GM18870 (cell line): ENCODE measurements at regions not wholly inside any gene's neighbourhood (a gene's known extent, or its start where the extent isn't known, plus 50 kb on each side); places are given as distances from the start of the nearest gene placed in this dataset.
"Not testable (repeated sequence)": the region's sequence is repeated elsewhere in the genome, so short reads cannot be mapped to it uniquely, and the experiment has no call there.

Experiments used
- ATAC-seq: cut with Tn5 transposase; IDR thresholded peaks from one replicate; pipeline ENCODE4 v1.9.1; 2021; ENCODE audit warnings: moderate library complexity; ENCODE audit not compliant: unreplicated experiment

GRCh38 chr11:123344790-123345357 is 85.2 kb upstream of the GRAMD1B start:
- ATAC-seq, result no peak

DNA sequence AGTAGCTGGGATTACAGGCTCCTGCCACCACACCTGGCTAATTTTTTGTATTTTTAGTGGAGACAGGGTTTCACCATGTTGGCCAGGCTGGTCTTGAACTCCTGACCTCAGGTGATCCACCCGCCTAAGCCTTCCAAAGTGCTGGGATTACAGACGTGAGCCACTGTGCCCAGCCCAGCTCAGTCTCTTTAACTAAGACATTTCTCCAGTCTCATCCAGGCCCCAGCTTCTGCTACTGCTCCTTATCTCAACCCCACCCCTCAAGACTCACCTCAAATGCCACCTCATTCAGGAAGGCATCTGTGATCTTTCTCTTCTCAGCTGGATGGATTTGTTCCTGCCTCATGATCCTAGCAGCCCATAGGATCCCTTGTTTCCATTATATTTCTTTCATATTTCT is 85.9 kb upstream of the GRAMD1B start:
- ATAC-seq, result not testable (repeated sequence)

DNA sequence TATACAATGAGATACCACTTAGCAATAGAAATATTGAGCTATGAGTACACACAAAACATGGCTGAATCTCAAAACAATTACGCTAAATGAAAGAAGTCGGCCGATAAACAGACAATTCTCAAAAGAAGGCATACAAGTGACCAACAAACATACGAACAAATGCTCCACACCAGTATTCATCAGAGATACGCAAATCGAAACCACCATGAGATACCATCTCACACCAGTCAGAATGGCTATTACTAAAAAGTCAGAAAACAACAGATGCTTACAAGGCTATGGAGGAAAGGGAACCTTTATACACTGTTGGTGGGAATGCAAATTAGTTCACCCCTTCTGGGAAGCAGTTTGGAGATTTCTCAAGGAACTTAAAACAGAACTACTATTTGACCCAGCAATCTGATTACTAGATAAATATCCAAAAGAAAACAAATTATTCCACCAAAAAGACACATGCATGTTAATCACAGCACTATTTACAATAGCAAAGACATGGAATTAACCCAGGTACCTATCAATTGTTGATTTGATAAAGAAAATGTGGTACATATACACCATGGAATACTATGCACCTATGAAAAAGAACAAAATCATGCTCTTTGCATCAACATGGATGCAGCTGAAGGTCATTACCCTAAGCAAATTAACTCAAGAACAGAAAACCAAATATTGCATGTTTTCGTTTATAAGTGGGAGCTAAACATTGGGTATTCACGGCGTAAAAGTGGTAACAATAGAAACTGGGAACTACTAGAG is 90.9 kb upstream of the GRAMD1B start:
- ATAC-seq, result no peak

GRCh38 chr11:123338266-123338800 is 91.7 kb upstream of the GRAMD1B start:
- no peak for ATAC-seq

GRCh38 chr11:123334925-123335324 is 95.1 kb upstream of the GRAMD1B start:
- ATAC-seq, result no peak

- ATAC-seq, result not testable (repeated sequence)
These were observed 97.5 kb upstream of the GRAMD1B start for GRCh38 chr11:123332577-123332976.

- ATAC-seq, result no peak
These were observed 99.1 kb upstream of the GRAMD1B start for GRCh38 chr11:123330948-123331347.

DNA sequence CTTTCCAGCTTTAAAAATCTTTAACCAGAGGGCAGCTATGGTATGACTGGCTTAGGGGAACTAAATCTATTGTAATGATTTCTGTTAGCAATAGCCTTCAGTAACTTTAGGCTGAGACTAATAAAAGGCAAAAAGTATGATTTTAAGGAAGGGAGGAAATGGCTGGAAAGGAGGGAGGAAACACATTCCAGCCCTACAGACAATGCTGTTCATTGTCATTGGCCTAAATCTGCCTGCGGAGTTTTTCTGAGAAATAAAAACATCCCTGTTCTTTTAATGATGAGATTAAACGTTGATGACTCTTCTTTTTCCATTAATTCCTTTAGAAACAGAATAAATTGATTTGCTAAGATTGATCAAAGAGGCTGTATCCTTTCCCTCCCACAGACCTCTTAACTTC is 99.6 kb upstream of the GRAMD1B start:
- ATAC-seq, result no peak

DNA sequence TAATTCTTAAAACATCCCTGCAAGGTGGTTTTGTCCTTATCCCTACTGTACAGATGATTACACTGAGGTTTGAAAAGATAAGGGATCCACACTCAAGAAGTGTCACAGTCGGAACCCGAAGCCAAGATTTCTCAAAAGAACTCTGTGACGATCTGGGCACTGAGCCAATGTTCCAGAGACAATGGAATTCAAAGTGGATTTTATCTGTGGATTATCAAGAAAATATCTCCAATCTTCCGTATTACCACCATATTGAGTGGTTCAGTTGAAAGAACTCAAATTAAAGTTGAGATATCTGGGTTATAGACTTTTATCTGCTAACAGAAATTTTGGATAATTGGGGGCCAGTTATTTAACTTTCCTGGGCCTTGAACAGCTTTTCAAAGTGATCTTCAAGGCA is 100.0 kb upstream of the GRAMD1B start:
- no peak for ATAC-seq

GRCh38 chr11:123328281-123328867 is 101.7 kb upstream of the GRAMD1B start:
- ATAC-seq, result no peak

- ATAC-seq, result no peak
These were observed 104.5 kb upstream of the GRAMD1B start for GRCh38 chr11:123325533-123325932.

GRCh38 chr11:123323568-123323967 is 106.5 kb upstream of the GRAMD1B start:
- ATAC-seq, result no peak

- ATAC-seq, result no peak
These were observed 108.4 kb upstream of the GRAMD1B start for GRCh38 chr11:123321636-123322035.

GRCh38 chr11:123318623-123319022 is 111.4 kb upstream of the GRAMD1B start:
- no peak for ATAC-seq

DNA sequence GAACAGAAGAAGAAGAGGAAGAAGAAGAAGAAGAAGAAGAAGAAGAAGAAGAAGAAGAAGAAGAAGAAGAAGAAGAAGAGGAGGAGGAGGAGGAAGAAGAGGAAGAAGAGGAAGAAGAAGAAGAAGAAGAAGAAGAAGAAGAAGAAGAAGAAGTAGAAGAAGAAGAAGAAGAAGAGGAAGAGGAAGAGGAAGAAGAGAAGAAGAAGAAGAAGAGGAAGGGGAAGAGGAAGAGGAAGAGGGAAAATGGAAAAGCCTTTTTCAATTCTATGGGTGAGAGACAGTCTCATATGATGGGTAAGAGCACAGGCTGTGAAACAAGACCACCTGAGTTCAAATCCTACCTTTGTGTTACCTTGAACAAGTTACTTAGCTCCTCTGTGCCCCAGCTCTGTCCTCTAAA is 111.9 kb upstream of the GRAMD1B start:
- not testable (repeated sequence) for ATAC-seq

DNA sequence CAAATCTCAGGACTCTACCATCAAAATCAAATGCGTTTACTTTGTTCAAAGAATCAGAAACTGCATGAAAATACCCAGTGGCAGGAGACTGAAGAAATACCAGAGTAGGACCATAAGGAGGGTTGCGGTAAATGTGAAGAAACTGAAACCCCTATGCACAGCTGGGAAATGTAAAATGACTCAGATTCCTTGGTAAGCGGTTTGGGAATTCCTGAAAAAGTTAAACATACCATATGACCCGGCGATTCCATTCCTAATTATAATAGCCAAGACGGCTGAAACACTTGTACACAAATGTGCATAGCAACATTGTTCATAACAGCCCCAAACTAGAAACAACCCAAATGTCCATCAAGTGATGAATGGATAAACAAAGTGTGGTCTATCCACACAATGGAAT is 114.1 kb upstream of the GRAMD1B start:
- ATAC-seq, result no peak

DNA sequence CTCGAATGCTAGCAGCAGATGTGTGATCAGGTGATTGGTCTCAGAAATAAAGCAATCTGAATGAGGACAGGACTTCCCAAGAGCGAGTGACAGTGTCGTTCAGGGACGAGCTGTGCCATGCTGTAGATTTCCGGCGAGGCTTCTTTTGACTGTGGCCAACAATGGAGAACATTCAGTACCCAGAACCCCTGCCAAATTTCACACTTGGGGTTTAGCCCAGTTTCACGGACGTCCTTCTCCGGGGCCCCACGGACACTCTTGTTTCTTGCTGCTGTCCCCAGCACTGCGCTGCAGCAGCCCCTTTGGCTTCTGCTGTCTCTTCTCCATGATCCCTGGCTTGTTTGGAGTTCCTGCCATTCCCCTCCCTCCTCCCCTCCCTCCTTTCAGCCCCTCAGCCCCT is 115.1 kb upstream of the GRAMD1B start:
- no peak for ATAC-seq

DNA sequence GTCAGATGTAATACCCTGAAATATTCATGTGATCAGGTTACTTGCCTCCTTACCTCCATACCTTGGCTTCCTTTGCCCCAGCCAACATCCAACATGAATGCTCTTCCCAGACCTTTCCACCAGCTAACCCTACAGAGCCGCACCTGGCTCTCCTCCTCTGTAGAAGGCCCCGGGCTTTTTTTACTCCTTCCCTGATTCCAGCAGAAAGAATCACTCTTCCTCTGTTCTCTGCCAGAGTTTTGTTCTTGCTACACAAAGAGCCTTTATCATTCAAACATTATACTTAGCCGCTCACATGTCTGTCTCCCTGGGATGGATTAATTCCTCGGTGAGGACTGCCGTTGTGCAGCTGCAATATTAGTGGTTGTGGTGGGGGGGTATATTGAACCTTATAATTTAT is 116.8 kb upstream of the GRAMD1B start:
- ATAC-seq, result no peak

DNA sequence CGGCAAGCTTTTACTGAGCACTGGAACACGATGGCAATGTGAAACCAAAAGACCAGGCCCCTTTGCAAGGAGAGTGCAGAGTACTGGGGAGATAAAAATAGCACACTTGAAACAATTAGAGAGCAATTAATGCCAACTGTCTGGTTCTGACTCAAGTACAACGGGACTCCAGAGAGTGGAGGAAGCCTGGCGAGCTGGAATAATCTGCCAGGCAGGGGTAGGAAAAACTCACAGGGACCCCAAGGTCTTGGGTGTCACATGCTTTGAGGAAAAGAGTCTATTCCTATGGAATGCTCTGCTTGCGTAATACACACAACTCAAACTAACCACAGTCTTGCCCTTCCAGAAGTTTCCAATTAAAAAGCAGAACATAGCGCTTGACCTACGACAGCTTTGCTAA is 113.0 kb upstream of the CLMP start:
- peak; percentile 59 for ATAC-seq

DNA sequence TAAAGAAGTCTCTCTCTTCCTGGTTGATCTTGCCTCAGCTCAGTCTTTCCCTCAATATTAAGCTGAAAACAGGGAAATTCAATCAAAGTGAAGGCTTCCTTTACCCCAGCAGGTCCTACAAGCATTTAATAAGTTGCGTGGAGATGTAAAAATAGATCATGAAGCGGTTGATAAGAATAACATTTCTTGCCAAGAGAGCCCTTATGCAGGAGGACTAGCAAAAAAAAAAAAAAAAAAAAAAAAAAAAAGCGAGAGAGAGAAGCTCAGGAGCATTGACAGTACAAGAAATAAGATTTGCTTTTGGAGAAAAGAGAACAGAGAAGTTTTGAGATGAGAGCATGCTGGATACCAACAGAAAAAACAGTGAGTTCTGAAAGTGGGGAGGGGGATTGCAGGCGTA is 112.2 kb upstream of the CLMP start:
- no peak for ATAC-seq

DNA sequence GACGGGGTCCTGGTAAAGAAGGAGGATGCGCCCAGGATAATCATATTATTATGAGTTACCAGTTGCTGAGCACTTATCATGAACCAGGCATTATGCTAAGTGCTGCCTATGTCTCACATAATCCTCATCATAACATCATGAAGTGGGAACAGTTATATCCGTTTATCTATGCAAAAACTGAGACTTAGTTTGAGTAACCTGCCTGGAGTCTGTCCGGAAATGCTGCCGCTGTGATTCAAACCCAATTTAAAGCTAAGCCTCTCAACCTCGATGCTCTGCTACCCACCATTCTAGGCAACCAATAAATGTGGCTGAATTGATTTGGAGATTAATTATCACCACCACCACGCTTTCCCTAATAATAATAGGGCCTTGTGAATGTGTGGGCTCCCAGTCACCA is 111.5 kb upstream of the CLMP start:
- no peak for ATAC-seq
